Fibroblast of lung (primary cell): ENCODE measurements at regions not wholly inside any gene's neighbourhood (a gene's known extent, or its start where the extent isn't known, plus 50 kb on each side); places are given as distances from the start of the nearest gene placed in this dataset.

ENCODE experiments used
- DNase-seq, 2 donors: peaks; one replicate each; pipeline versions ENCODE4 v3.0.0 to v3.0.0-alpha.2; 2010; ENCODE audit warnings: low read depth in 2 of 2
- H2AFZ ChIP-seq: 2 replicates; pipeline ENCODE4 v1.5.1; 2012; ENCODE audit warnings: low read length, control low read depth, inconsistent platforms
- H3K27ac ChIP-seq: 2 replicates; pipeline ENCODE4 v1.5.1; 2011; ENCODE audit warnings: low read length, control low read depth; ENCODE audit not compliant: insufficient read depth
- H3K27me3 ChIP-seq: 2 replicates; pipeline ENCODE4 v1.5.1; 2011; ENCODE audit warnings: mild to moderate bottlenecking, low read length; ENCODE audit not compliant: control insufficient read depth, insufficient read depth
- H3K36me3 ChIP-seq: 2 replicates; pipeline ENCODE4 v1.5.1; 2011; ENCODE audit warnings: low read length; ENCODE audit not compliant: control insufficient read depth, insufficient read depth
- H3K4me1 ChIP-seq: 2 replicates; pipeline ENCODE4 v1.5.1; 2011; ENCODE audit warnings: low read length; ENCODE audit not compliant: control insufficient read depth, insufficient read depth; ENCODE audit errors: extremely low read depth
- H3K4me2 ChIP-seq: 2 replicates; pipeline ENCODE4 v1.5.1; 2011; ENCODE audit warnings: low read length, control low read depth; ENCODE audit not compliant: insufficient read depth; ENCODE audit errors: extremely low read depth
- H3K4me3 ChIP-seq, 4 experiments: fragments of 200-600 bp in 1 of 4; sonication (generic) in 1 of 4; replicated peaks in 1 of 4; 2 replicates each; pipeline ENCODE4 v1.5.1; 2011 to 2016; ENCODE audit warnings: low read length in 4 of 4, low read depth in 3 of 4, mild to moderate bottlenecking in 3 of 4, control low read depth in 2 of 4, inconsistent platforms in 1 of 4, mixed read lengths in 1 of 4; ENCODE audit not compliant: insufficient read depth in 1 of 4; ENCODE audit errors: control extremely low read depth in 1 of 4
- H3K79me2 ChIP-seq: 2 replicates; pipeline ENCODE4 v1.5.1; 2012; ENCODE audit warnings: mild to moderate bottlenecking, low read length, inconsistent platforms; ENCODE audit not compliant: control insufficient read depth, insufficient read depth
- H3K9ac ChIP-seq: 2 replicates; pipeline ENCODE4 v1.5.1; 2011; ENCODE audit warnings: mild to moderate bottlenecking, low read length, control low read depth; ENCODE audit not compliant: insufficient read depth
- H3K9me3 ChIP-seq: 2 replicates; pipeline ENCODE4 v1.5.1; 2012; ENCODE audit warnings: low read depth, low read length; ENCODE audit not compliant: control insufficient read depth, insufficient read depth
- H4K20me1 ChIP-seq: 2 replicates; pipeline ENCODE4 v1.5.1; 2011; ENCODE audit warnings: low read length; ENCODE audit not compliant: control insufficient read depth, insufficient read depth; ENCODE audit errors: extremely low read depth
- EZH2 ChIP-seq: IDR thresholded peaks from 2 replicates; pipeline ENCODE4 v1.5.1; 2012; ENCODE audit warnings: low read length, control low read depth, mild to moderate bottlenecking; ENCODE audit errors: missing control alignments
- TF ChIP-seq, protein P1 (sequence below), 2 donors: IDR thresholded peaks in 1 of 2; conservative IDR thresholded peaks in 1 of 2; 1 replicate in 1 of 2; 2 replicates in 1 of 2; pipeline ENCODE4 v1.5.1; 2011 to 2012; ENCODE audit warnings: low read length in 2 of 2, control low read depth in 1 of 2, inconsistent platforms in 1 of 2, low read depth in 1 of 2, mild to moderate bottlenecking in 1 of 2

DNA sequence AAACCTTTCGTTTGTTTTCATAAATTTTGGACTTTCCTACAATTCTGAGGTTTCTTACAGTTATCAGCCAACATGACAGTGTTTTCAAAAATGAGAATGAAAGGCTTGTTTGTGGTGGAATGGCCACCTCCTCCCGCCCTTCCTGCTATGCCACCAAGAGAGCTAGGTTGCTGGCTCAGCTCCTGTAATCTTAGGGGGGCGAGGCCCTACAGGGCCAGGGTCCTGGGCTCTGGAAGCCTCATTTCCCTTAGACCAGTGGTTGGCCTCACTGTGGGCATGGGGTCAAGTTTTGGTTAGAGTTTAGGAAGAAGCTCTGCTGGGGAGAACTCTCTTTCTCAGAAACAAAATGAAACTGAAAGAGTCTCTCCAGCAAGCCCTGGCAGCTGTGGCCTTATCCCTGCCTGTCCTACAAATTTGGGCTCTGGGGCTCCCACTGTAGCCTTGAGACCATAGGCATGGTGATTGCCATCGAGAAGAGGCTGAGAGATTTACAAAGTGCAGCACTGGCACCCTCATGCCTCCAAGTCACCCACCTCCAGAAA lies 66.2 kb downstream of the IRX1 start:
- H3K4me2 ChIP-seq, result no peak overlapping the region

DNA sequence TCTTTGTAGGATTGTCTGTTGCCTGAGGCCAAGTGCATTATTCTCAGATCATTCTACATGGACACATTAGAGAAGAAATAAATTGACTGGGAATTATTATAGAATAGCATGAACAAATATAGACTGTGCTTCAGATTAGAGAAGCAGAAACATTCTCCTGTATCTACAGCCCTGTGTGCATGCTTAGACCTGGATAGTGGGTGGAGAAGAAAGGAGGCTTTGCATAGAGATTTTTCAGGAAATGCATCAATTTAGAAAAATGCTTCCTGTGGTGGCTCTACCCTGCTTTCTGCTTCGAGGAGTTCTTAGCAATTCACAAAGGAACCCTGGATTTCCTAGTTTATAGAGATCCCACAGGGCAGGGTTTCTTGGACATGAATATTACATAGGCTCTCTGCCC lies 66.7 kb downstream of the IRX1 start:
- Histone ChIP-seq H3K27me3 (no peaks in the 10 kb centered on the region), H3K9me3 (no peaks in the 10 kb centered on the region), H3K4me3 (no peak overlapping the region), H3K36me3 (no peaks in the 10 kb centered on the region), H3K4me2 (no peak overlapping the region), H3K4me1 (no peaks in the 10 kb centered on the region), H3K27ac (no peak overlapping the region), H3K79me2 (no peaks in the 10 kb centered on the region), H4K20me1 (no peaks in the 10 kb centered on the region), H2AFZ (no peak overlapping the region), H3K9ac (no peak overlapping the region)
- TF ChIP-seq EZH2, result no peak
- TF ChIP-seq, protein P1, sequence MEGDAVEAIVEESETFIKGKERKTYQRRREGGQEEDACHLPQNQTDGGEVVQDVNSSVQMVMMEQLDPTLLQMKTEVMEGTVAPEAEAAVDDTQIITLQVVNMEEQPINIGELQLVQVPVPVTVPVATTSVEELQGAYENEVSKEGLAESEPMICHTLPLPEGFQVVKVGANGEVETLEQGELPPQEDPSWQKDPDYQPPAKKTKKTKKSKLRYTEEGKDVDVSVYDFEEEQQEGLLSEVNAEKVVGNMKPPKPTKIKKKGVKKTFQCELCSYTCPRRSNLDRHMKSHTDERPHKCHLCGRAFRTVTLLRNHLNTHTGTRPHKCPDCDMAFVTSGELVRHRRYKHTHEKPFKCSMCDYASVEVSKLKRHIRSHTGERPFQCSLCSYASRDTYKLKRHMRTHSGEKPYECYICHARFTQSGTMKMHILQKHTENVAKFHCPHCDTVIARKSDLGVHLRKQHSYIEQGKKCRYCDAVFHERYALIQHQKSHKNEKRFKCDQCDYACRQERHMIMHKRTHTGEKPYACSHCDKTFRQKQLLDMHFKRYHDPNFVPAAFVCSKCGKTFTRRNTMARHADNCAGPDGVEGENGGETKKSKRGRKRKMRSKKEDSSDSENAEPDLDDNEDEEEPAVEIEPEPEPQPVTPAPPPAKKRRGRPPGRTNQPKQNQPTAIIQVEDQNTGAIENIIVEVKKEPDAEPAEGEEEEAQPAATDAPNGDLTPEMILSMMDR (conservative IDR thresholded peaks at IDR 0.05 in 1 of 2, IDR thresholded peaks at IDR 0.05 in 1 of 2; ENCODE audit: low read depth in 1 of 2, low read length in 2 of 2), result no peak
- DNase-seq, result no peak

More for the DNA sequence above, 66.2 kb downstream of the IRX1 start:
- Histone ChIP-seq H4K20me1 (no peaks in the 10 kb centered on the region), H3K9ac (no peak overlapping the region), H3K9me3 (no peaks in the 10 kb centered on the region), H3K27me3 (no peaks in the 10 kb centered on the region), H3K27ac (no peak overlapping the region), H2AFZ (no peak overlapping the region), H3K79me2 (no peaks in the 10 kb centered on the region), H3K4me3 (no peak overlapping the region), H3K4me1 (no peaks in the 10 kb centered on the region), H3K36me3 (no peaks in the 10 kb centered on the region)
- TF ChIP-seq EZH2, result no peak
- TF ChIP-seq, protein P1 (conservative IDR thresholded peaks at IDR 0.05 in 1 of 2, IDR thresholded peaks at IDR 0.05 in 1 of 2; ENCODE audit: low read depth in 1 of 2, low read length in 2 of 2), result no peak
- DNase-seq, result no peak

- DNase-seq, result no peak
- no peak overlapping the region for H3K27ac ChIP-seq
- H3K4me1 ChIP-seq, result no peaks in the 10 kb centered on the region
- no peak overlapping the region for H3K4me2 ChIP-seq
- H3K27me3 ChIP-seq, result no peaks in the 10 kb centered on the region
- no peaks in the 10 kb centered on the region for H3K36me3 ChIP-seq
- TF ChIP-seq EZH2, result no peak
- TF ChIP-seq, protein P1 (conservative IDR thresholded peaks at IDR 0.05 in 1 of 2, IDR thresholded peaks at IDR 0.05 in 1 of 2; ENCODE audit: low read depth in 1 of 2, low read length in 2 of 2), result no peak
- H3K9me3 ChIP-seq, result no peaks in the 10 kb centered on the region
- no peaks in the 10 kb centered on the region for H4K20me1 ChIP-seq
- H3K9ac ChIP-seq, result no peak overlapping the region
- H3K79me2 ChIP-seq, result no peaks in the 10 kb centered on the region
- H2AFZ ChIP-seq, result no peak overlapping the region
- no peak overlapping the region for H3K4me3 ChIP-seq
These were observed 75.7 kb downstream of the IRX1 start for GRCh38 chr5:3671337-3671736.
